Thoracic aorta (tissue), 2 donors: ENCODE measurements at regions not wholly inside any gene's neighbourhood (a gene's known extent, or its start where the extent isn't known, plus 50 kb on each side); places are given as distances from the start of the nearest gene placed in this dataset.
A peak's percentile ranks its signal among the peaks of the same experiment; 100 is the strongest.
"Not testable (repeated sequence)": the region's sequence is repeated elsewhere in the genome, so short reads cannot be mapped to it uniquely, and the experiment has no call there.

Experiments used
- ATAC-seq: fragments of 150-250 bp; one replicate; pipeline ENCODE4 v1.8.0; 2017; ENCODE audit warnings: low read depth; ENCODE audit not compliant: insufficient number of reproducible peaks, low FRiP score
- DNase-seq: peaks from one replicate; pipeline ENCODE4 v3.0.0-alpha.2; 2020; ENCODE audit warnings: low spot score
- H3K27ac ChIP-seq, 2 donors: fragments of 200-600 bp; sonication (generic); 1 replicate in 1 of 2; 2 replicates in 1 of 2; pipeline ENCODE4 v1.5.1; 2016; ENCODE audit warnings: mild to moderate bottlenecking in 2 of 2, moderate library complexity in 2 of 2
- H3K27me3 ChIP-seq: fragments of 200-600 bp; sonication (generic); replicated peaks from 2 replicates; pipeline ENCODE4 v1.6.0; 2016; ENCODE audit warnings: mild to moderate bottlenecking; ENCODE audit not compliant: insufficient read depth
- H3K36me3 ChIP-seq: fragments of 200-600 bp; sonication (generic); one replicate; pipeline ENCODE4 v1.5.1; 2016
- H3K4me1 ChIP-seq, 2 donors: fragments of 200-600 bp; sonication (generic); 1 replicate in 1 of 2; 2 replicates in 1 of 2; pipeline versions ENCODE4 v1.5.1 to v1.6.0; 2016; ENCODE audit warnings: low read depth in 2 of 2, mild to moderate bottlenecking in 1 of 2; ENCODE audit not compliant: control insufficient read depth in 1 of 2
- H3K4me3 ChIP-seq: fragments of 200-600 bp; sonication (generic); 2 replicates; pipeline ENCODE4 v1.5.1; 2016; ENCODE audit warnings: mild to moderate bottlenecking
- H3K9me3 ChIP-seq: fragments of 200-600 bp; sonication (generic); 2 replicates; pipeline ENCODE4 v1.5.1; 2016
- CTCF ChIP-seq: fragments of 200-600 bp; sonication (generic); IDR thresholded peaks from one replicate; pipeline ENCODE4 v1.5.1; 2019; ENCODE audit warnings: antibody characterized with exemption

GRCh38 chr3:153221748-153222162 is 59.7 kb downstream of the RAP2B start:
- Histone ChIP-seq H3K36me3 (no peaks in the 10 kb centered on the region), H3K9me3 (no peaks in the 10 kb centered on the region), H3K27ac (peak overlapping the region in 1 of 2 donors; percentile 33), H3K4me3 (no peak overlapping the region), H3K27me3 (no peaks in the 10 kb centered on the region), H3K4me1 (peaks cover 0 to 11% of the 10 kb centered on the region in 2 donors)
- TF ChIP-seq CTCF: no peak
- DNase-seq (peak; percentile 21), ATAC-seq (no peak)

- H3K4me3 ChIP-seq, H3K9me3 ChIP-seq, DNase-seq, H3K4me1 ChIP-seq, ATAC-seq, H3K27ac ChIP-seq, H3K27me3 ChIP-seq, H3K36me3 ChIP-seq: not testable (repeated sequence)
Observed at GRCh38 chr3:153226877-153227276, 64.9 kb downstream of the RAP2B start.

GRCh38 chr3:153230427-153230826 is 68.4 kb downstream of the RAP2B start:
- not testable (repeated sequence) for H3K4me3 ChIP-seq, H3K27ac ChIP-seq, H3K27me3 ChIP-seq, H3K9me3 ChIP-seq, H3K36me3 ChIP-seq, DNase-seq, ATAC-seq
- peaks cover 7 to 17% of the 10 kb centered on the region in 2 donors for H3K4me1 ChIP-seq

GRCh38 chr3:153231245-153231644 is 69.2 kb downstream of the RAP2B start:
- DNase-seq, H3K9me3 ChIP-seq, H3K27me3 ChIP-seq, ATAC-seq, H3K27ac ChIP-seq, H3K4me3 ChIP-seq, H3K36me3 ChIP-seq: not testable (repeated sequence)
- peaks cover 7 to 17% of the 10 kb centered on the region in 2 donors for H3K4me1 ChIP-seq

GRCh38 chr3:153232050-153232752 is 70.2 kb downstream of the RAP2B start:
- Histone ChIP-seq H3K4me1 (peaks cover 7 to 17% of the 10 kb centered on the region in 2 donors), H3K27ac (peak overlapping the region; percentile 28 to 54)
- not testable (repeated sequence) for H3K4me3 ChIP-seq, DNase-seq, H3K36me3 ChIP-seq, H3K9me3 ChIP-seq, ATAC-seq, H3K27me3 ChIP-seq

GRCh38 chr3:153232851-153233271 is 70.8 kb downstream of the RAP2B start:
- DNase-seq: no peak
- Histone ChIP-seq H3K27me3 (no peaks in the 10 kb centered on the region), H3K36me3 (no peaks in the 10 kb centered on the region), H3K27ac (peak overlapping the region; percentile 28 to 54), H3K9me3 (no peaks in the 10 kb centered on the region), H3K4me1 (peaks cover 7 to 17% of the 10 kb centered on the region in 2 donors), H3K4me3 (no peak overlapping the region)
- no peak for TF ChIP-seq CTCF
- no peak for ATAC-seq

- no peak for TF ChIP-seq CTCF
- H3K36me3 ChIP-seq: no peaks in the 10 kb centered on the region
- peak overlapping the region in 1 of 2 donors; percentile 54 for H3K27ac ChIP-seq
- H3K4me1 ChIP-seq: peaks cover 7 to 17% of the 10 kb centered on the region in 2 donors
- no peaks in the 10 kb centered on the region for H3K9me3 ChIP-seq
- DNase-seq (no peak), ATAC-seq (no peak)
- no peaks in the 10 kb centered on the region for H3K27me3 ChIP-seq
- H3K4me3 ChIP-seq: no peak overlapping the region
Observed at GRCh38 chr3:153233986-153234385, 72.0 kb downstream of the RAP2B start.
